ENCODE measurements at regions not wholly inside any gene's neighbourhood (a gene's known extent, or its start where the extent isn't known, plus 50 kb on each side); places are given as distances from the start of the nearest gene placed in this dataset.
"Not testable (repeated sequence)": the region's sequence is repeated elsewhere in the genome, so short reads cannot be mapped to it uniquely, and the experiment has no call there.

DNA sequence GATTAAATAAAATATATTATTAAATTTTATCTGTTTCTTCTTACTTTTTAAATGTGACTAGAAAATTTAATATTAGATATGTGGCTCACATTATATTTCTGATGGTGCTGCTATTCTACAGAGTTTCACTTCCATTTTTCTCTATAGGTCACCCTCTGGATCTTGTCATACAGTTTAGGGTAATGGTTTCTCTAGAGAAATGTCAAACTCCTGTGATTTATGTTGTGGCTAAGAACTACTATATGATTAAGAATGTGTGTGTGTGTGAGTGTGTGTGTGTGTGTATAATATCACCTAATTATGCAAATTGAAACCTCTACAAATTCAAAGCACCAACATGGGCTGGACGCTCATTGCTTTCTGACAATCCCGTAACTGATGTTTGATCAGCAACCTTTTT is 325.9 kb downstream of the ADAMTS20 start:
- no peak for DNase-seq (ENCODE audit: low read depth)
- TF ChIP-seq, protein P1, sequence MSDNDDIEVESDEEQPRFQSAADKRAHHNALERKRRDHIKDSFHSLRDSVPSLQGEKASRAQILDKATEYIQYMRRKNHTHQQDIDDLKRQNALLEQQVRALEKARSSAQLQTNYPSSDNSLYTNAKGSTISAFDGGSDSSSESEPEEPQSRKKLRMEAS (IDR thresholded peaks at IDR 0.05; ENCODE audit: low read depth, low read length), result no peak
- TF ChIP-seq, protein P2, sequence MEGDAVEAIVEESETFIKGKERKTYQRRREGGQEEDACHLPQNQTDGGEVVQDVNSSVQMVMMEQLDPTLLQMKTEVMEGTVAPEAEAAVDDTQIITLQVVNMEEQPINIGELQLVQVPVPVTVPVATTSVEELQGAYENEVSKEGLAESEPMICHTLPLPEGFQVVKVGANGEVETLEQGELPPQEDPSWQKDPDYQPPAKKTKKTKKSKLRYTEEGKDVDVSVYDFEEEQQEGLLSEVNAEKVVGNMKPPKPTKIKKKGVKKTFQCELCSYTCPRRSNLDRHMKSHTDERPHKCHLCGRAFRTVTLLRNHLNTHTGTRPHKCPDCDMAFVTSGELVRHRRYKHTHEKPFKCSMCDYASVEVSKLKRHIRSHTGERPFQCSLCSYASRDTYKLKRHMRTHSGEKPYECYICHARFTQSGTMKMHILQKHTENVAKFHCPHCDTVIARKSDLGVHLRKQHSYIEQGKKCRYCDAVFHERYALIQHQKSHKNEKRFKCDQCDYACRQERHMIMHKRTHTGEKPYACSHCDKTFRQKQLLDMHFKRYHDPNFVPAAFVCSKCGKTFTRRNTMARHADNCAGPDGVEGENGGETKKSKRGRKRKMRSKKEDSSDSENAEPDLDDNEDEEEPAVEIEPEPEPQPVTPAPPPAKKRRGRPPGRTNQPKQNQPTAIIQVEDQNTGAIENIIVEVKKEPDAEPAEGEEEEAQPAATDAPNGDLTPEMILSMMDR (IDR thresholded peaks at IDR 0.05; ENCODE audit: low read depth, low read length), result no peak
- TF ChIP-seq POLR2A (IDR thresholded peaks at IDR 0.05; ENCODE audit: extremely low read depth, insufficient read length) (no peak), MYC (IDR thresholded peaks at IDR 0.05; ENCODE audit: low read depth, low read length) (no peak)
- H3K4me3 ChIP-seq (ENCODE audit: low read depth, low read length), result no peak overlapping the region

DNA sequence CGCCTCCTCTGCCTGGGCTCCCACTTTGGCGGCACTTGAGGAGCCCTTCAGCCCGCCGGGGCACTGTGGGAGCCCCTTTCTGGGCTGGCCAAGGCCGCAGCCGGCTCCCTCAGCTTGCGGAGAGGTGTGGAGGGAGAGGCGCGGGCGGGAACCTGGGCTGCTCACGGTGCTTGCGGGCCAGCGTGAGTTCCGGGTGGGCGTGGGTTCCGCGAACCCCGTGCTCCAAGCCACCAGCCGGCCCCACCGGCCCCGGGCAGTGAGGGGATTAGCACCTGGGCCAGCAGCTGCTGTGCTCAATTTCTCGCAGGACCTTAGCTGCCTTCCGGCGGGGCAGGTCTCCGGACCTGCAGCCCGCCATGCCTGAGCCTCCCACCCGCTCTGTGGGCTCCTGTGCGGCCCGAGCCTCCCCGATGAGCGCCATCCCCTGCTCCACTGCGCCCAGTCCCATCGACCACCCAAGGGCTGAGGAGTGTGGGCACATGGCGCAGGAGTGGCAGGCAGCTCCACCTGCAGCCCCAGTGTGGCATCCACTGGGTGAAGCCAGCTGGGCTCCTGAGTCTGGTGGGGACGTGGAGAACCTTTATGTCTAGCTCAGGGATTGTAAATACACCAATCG is 327.7 kb downstream of the ADAMTS20 start:
- not testable (repeated sequence) for DNase-seq (ENCODE audit: low read depth); H3K4me3 ChIP-seq (ENCODE audit: low read depth, low read length)

DNA sequence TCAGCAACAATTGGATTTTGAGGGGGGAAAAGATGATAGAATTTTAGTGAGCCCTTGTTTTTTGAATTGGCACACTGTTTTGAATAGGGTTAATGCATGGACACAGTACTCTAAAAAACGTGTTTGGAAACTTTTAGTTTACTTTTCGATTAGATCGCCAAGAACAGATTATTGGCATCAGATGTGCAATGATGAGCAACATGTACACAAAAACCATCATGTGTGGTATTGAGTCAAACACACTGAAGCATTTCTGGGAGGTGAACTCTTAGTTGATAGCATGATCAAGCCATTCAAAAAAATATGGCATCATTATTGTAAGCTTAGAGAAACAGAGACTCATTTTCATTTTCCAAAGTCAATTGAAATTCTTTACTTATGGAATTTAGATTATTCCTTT is 329.2 kb downstream of the ADAMTS20 start:
- TF ChIP-seq, protein P1 (IDR thresholded peaks at IDR 0.05; ENCODE audit: low read depth, low read length), result no peak
- TF ChIP-seq, protein P2 (IDR thresholded peaks at IDR 0.05; ENCODE audit: low read depth, low read length), result no peak
- no peak for TF ChIP-seq MYC (IDR thresholded peaks at IDR 0.05; ENCODE audit: low read depth, low read length)
- TF ChIP-seq POLR2A (IDR thresholded peaks at IDR 0.05; ENCODE audit: extremely low read depth, insufficient read length), result no peak
- DNase-seq (ENCODE audit: low read depth), result no peak
- no peak overlapping the region for H3K4me3 ChIP-seq (ENCODE audit: low read depth, low read length)

DNA sequence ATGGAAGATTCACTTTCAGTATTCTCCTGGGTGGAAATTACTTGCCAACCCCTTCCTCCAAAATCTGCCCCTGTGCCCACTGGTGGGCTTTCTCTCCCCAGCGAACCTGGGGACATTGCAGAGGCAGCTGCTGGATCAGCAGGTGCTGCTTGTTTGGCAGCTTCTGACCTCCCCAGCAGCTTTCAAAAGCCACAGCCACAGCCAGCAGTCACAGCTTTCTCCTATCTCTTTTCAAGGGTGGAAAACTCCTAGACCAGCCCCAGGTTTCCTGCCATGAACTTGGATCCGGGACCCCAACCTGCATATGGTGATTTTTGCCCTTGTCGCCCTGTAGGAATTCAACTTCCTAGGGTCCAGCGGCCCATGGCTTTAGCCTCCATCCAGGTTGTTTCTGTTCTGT is 330.8 kb downstream of the ADAMTS20 start:
- DNase-seq (ENCODE audit: low read depth), result no peak
- TF ChIP-seq, protein P1 (IDR thresholded peaks at IDR 0.05; ENCODE audit: low read depth, low read length), result no peak
- TF ChIP-seq POLR2A (IDR thresholded peaks at IDR 0.05; ENCODE audit: extremely low read depth, insufficient read length) (no peak), MYC (IDR thresholded peaks at IDR 0.05; ENCODE audit: low read depth, low read length) (no peak)
- TF ChIP-seq, protein P2 (IDR thresholded peaks at IDR 0.05; ENCODE audit: low read depth, low read length), result no peak
- H3K4me3 ChIP-seq (ENCODE audit: low read depth, low read length), result no peak overlapping the region

DNA sequence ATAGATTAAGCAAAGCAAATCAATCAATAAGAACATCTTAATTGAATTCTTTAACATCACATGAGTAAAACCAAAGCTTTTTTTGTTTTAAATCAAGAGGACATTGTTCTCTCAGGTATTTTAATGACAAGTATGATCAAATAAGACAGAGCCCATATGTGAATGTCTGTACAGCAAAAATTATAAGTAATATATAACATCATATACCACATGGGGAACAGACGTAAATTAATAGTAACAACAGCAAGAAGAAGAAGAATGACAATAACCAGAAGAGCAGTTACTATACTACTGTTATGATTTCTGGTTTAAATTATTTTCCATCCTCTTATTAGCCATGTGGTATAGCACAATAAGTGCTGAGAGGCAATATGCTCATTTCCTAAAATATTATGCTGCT is 335.5 kb downstream of the ADAMTS20 start:
- no peak for DNase-seq (ENCODE audit: low read depth)
- H3K4me3 ChIP-seq (ENCODE audit: low read depth, low read length), result no peak overlapping the region
- TF ChIP-seq, protein P2 (IDR thresholded peaks at IDR 0.05; ENCODE audit: low read depth, low read length), result no peak
- no peak for TF ChIP-seq MYC (IDR thresholded peaks at IDR 0.05; ENCODE audit: low read depth, low read length)
- TF ChIP-seq, protein P1 (IDR thresholded peaks at IDR 0.05; ENCODE audit: low read depth, low read length), result no peak

DNA sequence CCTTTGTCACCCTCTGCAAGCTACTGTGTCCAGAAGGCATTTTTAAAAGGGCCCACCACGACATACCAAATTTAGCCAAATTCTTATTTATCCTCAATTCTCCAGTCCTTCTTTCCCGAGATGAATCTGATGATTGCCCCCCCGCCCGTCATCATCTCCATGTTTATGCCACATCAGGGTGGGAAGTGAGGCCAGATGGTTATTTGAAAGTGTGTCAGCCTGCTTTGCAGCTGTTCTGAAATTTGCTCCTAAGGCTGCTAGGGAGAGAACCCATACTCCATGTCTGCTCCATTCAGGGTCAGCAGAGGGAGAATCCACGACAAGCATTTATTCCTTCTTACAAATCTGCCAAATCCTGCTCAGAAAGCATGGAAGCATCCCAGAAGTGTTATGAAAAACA is 337.8 kb downstream of the ADAMTS20 start:
- no peak for DNase-seq (ENCODE audit: low read depth)
- TF ChIP-seq, protein P1 (IDR thresholded peaks at IDR 0.05; ENCODE audit: low read depth, low read length), result no peak
- TF ChIP-seq POLR2A (IDR thresholded peaks at IDR 0.05; ENCODE audit: extremely low read depth, insufficient read length) (no peak), MYC (IDR thresholded peaks at IDR 0.05; ENCODE audit: low read depth, low read length) (no peak)
- TF ChIP-seq, protein P2 (IDR thresholded peaks at IDR 0.05; ENCODE audit: low read depth, low read length), result no peak
- H3K4me3 ChIP-seq (ENCODE audit: low read depth, low read length), result no peak overlapping the region
